LNCaP clone FGC (cell line): ENCODE measurements at regions not wholly inside any gene's neighbourhood (a gene's known extent, or its start where the extent isn't known, plus 50 kb on each side); places are given as distances from the start of the nearest gene placed in this dataset.

Source experiments
- DNase-seq: peaks from one replicate; pipeline ENCODE4 v3.0.0-alpha.2; 2011; ENCODE audit warnings: low read depth
- H3K4me3 ChIP-seq: 2 replicates; pipeline ENCODE4 v1.5.1; 2011; ENCODE audit warnings: mild to moderate bottlenecking, low read depth, low read length, control low read depth
- CTCF ChIP-seq: IDR thresholded peaks from 2 replicates; pipeline ENCODE4 v1.5.1; 2012; ENCODE audit warnings: mild to moderate bottlenecking; ENCODE audit not compliant: control insufficient read depth, insufficient read depth; ENCODE audit errors: extremely low read depth

GRCh38 chr15:31545257-31545656 is 218.6 kb downstream of the KLF13 start:
- no peak for TF ChIP-seq CTCF
- no peak for DNase-seq
- no peak overlapping the region for H3K4me3 ChIP-seq

GRCh38 chr15:31550211-31550977 is 223.8 kb downstream of the KLF13 start:
- DNase-seq: no peak
- H3K4me3 ChIP-seq: no peak overlapping the region
- no peak for TF ChIP-seq CTCF

- no peak for DNase-seq
- no peak overlapping the region for H3K4me3 ChIP-seq
- TF ChIP-seq CTCF: no peak
Observed at GRCh38 chr15:31551323-31551722, 224.7 kb downstream of the KLF13 start.

- no peak overlapping the region for H3K4me3 ChIP-seq
- DNase-seq: no peak
- TF ChIP-seq CTCF: no peak
Observed at GRCh38 chr15:31552482-31553099, 226.0 kb downstream of the KLF13 start.

GRCh38 chr15:31554261-31554660 is 227.6 kb downstream of the KLF13 start:
- TF ChIP-seq CTCF: no peak
- DNase-seq: no peak
- H3K4me3 ChIP-seq: no peak overlapping the region

GRCh38 chr15:31555022-31555421 is 228.4 kb downstream of the KLF13 start:
- TF ChIP-seq CTCF: no peak
- DNase-seq: no peak
- no peak overlapping the region for H3K4me3 ChIP-seq
